SU-DHL-6 (cell line): ENCODE measurements at regions not wholly inside any gene's neighbourhood (a gene's known extent, or its start where the extent isn't known, plus 50 kb on each side); places are given as distances from the start of the nearest gene placed in this dataset.

Experiments used
- EZH2phosphoT487 ChIP-seq: fragments of 200-600 bp; sonication (generic), shearing (Covaris generic); conservative IDR thresholded peaks from 2 replicates; pipeline ENCODE4 v1.6.1; 2018; ENCODE audit warnings: mild to moderate bottlenecking, antibody characterized with exemption, low read length, moderate library complexity, mixed read lengths
- TF ChIP-seq, protein P1 (sequence below): fragments of 200-600 bp; sonication (generic); IDR thresholded peaks from one replicate; pipeline ENCODE4 v1.5.1; 2017; ENCODE audit warnings: antibody characterized with exemption, mild to moderate bottlenecking, low read length, moderate library complexity; ENCODE audit not compliant: insufficient read depth, poor library complexity, severe bottlenecking

DNA sequence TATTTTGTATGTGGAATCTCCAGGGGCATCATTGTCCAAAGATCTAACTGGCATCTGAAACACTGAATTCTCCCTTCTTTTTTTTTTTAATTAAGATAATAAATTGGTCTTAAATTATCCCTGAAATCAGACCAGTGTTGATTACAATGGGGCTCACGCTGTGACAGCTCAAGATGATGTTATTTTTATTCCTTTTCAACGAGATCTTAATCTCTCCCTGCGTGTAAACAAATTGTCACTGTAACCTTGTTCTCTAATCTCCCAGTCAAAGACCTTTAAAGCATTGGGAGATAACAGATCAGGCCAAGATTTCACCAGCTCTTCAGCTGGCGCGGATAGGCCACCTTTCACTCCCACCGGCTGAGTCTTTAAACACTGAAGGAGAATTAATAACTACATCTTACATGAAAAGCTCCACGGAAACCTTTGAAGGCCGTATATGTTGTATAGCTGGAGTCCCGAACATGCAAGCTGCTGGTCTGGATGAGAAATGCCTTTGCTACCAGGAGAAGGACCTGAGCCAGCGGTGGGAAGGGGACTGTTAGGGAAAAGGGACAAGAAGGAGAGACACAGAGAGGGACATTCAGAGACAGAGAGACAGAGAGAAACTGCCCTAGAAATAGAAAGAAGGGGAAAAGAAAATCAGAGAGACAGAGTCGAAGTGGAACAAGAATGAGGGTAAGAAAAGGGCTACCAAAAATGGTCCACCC, 418.8 kb upstream of the NR2F2 start:
- TF ChIP-seq, protein P1, sequence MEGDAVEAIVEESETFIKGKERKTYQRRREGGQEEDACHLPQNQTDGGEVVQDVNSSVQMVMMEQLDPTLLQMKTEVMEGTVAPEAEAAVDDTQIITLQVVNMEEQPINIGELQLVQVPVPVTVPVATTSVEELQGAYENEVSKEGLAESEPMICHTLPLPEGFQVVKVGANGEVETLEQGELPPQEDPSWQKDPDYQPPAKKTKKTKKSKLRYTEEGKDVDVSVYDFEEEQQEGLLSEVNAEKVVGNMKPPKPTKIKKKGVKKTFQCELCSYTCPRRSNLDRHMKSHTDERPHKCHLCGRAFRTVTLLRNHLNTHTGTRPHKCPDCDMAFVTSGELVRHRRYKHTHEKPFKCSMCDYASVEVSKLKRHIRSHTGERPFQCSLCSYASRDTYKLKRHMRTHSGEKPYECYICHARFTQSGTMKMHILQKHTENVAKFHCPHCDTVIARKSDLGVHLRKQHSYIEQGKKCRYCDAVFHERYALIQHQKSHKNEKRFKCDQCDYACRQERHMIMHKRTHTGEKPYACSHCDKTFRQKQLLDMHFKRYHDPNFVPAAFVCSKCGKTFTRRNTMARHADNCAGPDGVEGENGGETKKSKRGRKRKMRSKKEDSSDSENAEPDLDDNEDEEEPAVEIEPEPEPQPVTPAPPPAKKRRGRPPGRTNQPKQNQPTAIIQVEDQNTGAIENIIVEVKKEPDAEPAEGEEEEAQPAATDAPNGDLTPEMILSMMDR, result no peak
- TF ChIP-seq EZH2phosphoT487, result no peak
